Small intestine (tissue), 7 donors: ENCODE measurements at regions not wholly inside any gene's neighbourhood (a gene's known extent, or its start where the extent isn't known, plus 50 kb on each side); places are given as distances from the start of the nearest gene placed in this dataset.

ENCODE experiments used
- DNase-seq, 2 donors: peaks; one replicate each; pipeline versions ENCODE4 v3.0.0 to v3.0.0-alpha.2; 2013
- FAIRE-seq: peaks from 2 replicates; lab custom pipeline; 2012; peaks lifted over from hg19 to GRCh38; lab: Jason Lieb, UNC
- H3K27ac ChIP-seq, 3 donors: one replicate each; pipeline ENCODE4 v1.5.1; 2013; ENCODE audit warnings: low read length in 2 of 3, mild to moderate bottlenecking in 2 of 3, control low read depth in 1 of 3, inconsistent platforms in 1 of 3, low read depth in 1 of 3, moderate library complexity in 1 of 3
- H3K27me3 ChIP-seq, 3 donors: one replicate each; pipeline ENCODE4 v1.6.1; 2013; ENCODE audit warnings: low read length in 3 of 3, inconsistent platforms in 1 of 3; ENCODE audit not compliant: control insufficient read depth in 3 of 3, insufficient read depth in 3 of 3
- H3K36me3 ChIP-seq, 3 donors: one replicate each; pipeline ENCODE4 v1.6.1; 2013; ENCODE audit warnings: low read length in 3 of 3, inconsistent platforms in 1 of 3, low read depth in 1 of 3, mild to moderate bottlenecking in 1 of 3, moderate library complexity in 1 of 3; ENCODE audit not compliant: control insufficient read depth in 3 of 3, insufficient read depth in 2 of 3
- H3K4me1 ChIP-seq, 3 donors: one replicate each; pipeline ENCODE4 v1.6.1; 2013; ENCODE audit warnings: low read length in 2 of 3, inconsistent platforms in 1 of 3, low read depth in 1 of 3, mild to moderate bottlenecking in 1 of 3, moderate library complexity in 1 of 3; ENCODE audit not compliant: control insufficient read depth in 3 of 3, insufficient read depth in 2 of 3
- H3K4me3 ChIP-seq, 3 donors: one replicate each; pipeline ENCODE4 v1.5.1; 2013; ENCODE audit warnings: low read length in 3 of 3, control low read depth in 1 of 3, inconsistent platforms in 1 of 3, low read depth in 1 of 3, mild to moderate bottlenecking in 1 of 3, moderate library complexity in 1 of 3
- H3K9me3 ChIP-seq, 2 donors: one replicate each; pipeline ENCODE4 v1.6.1; 2013; ENCODE audit warnings: low read depth in 1 of 2, low read length in 1 of 2; ENCODE audit not compliant: control insufficient read depth in 2 of 2, insufficient read depth in 1 of 2
- WGBS, 3 donors: extraction: QIAGEN DNeasy Blood & Tissue Kit; methylation state at CpG; one replicate each; pipeline ENCODE4 v1.1.7; 2013; 5-methylcytosine and 5-hydroxymethylcytosine counted together
- donor health status: healthy with polysubstance abuse.
- donor health status: control.
- donor health status: control.
- donor health status: Bipolar disorder and iron deficiency.
- donor health status: healthy.

GRCh38 chr6:164208371-164208770 is 793.9 kb downstream of the QKI start:
- Histone ChIP-seq H3K27ac (no peak overlapping the region), H3K9me3 (peaks cover 0 to 2% of the 10 kb centered on the region in 2 donors), H3K4me1 (no peaks in the 10 kb centered on the region), H3K4me3 (no peak overlapping the region), H3K36me3 (no peaks in the 10 kb centered on the region), H3K27me3 (no peaks in the 10 kb centered on the region)
- no peak for FAIRE-seq
- DNase-seq: no peak
- WGBS, 3 donors: 63 to 77% (median 75%) methylated on average over 8 of the region's 8 CpGs

- H3K27ac ChIP-seq: no peak overlapping the region
- no peak for FAIRE-seq
- no peak for DNase-seq
- no peaks in the 10 kb centered on the region for H3K36me3 ChIP-seq
- H3K27me3 ChIP-seq: no peaks in the 10 kb centered on the region
- no peak overlapping the region for H3K4me3 ChIP-seq
- no peaks in the 10 kb centered on the region for H3K4me1 ChIP-seq
- 61 to 73% (median 64%) methylated on average over 2 of the region's 2 CpGs for WGBS, 3 donors
- H3K9me3 ChIP-seq: peaks cover 0 to 2% of the 10 kb centered on the region in 2 donors
These were observed 792.4 kb downstream of the QKI start for GRCh38 chr6:164206807-164207423.

GRCh38 chr6:164200071-164200470 is 785.6 kb downstream of the QKI start:
- H3K27me3 ChIP-seq: no peaks in the 10 kb centered on the region
- H3K4me1 ChIP-seq: no peaks in the 10 kb centered on the region
- H3K9me3 ChIP-seq: no peaks in the 10 kb centered on the region
- no peak overlapping the region for H3K27ac ChIP-seq
- no peak overlapping the region for H3K4me3 ChIP-seq
- 76 to 80% (median 77%) methylated on average over 1 of the region's 1 CpG for WGBS, 3 donors
- FAIRE-seq (no peak), DNase-seq (no peak)
- no peaks in the 10 kb centered on the region for H3K36me3 ChIP-seq

GRCh38 chr6:164195942-164196281 is 781.4 kb downstream of the QKI start:
- Histone ChIP-seq H3K36me3 (no peaks in the 10 kb centered on the region), H3K27ac (no peak overlapping the region), H3K9me3 (no peaks in the 10 kb centered on the region), H3K4me3 (no peak overlapping the region), H3K4me1 (no peaks in the 10 kb centered on the region), H3K27me3 (no peaks in the 10 kb centered on the region)
- DNase-seq: no peak
- FAIRE-seq: no peak
- WGBS, 3 donors: 61 to 92% (median 85%) methylated on average over 1 of the region's 1 CpG

GRCh38 chr6:164195278-164195941 is 780.9 kb downstream of the QKI start:
- FAIRE-seq (no peak), DNase-seq (no peak)
- Histone ChIP-seq H3K27me3 (no peaks in the 10 kb centered on the region), H3K4me1 (no peaks in the 10 kb centered on the region), H3K4me3 (no peak overlapping the region), H3K36me3 (no peaks in the 10 kb centered on the region), H3K9me3 (no peaks in the 10 kb centered on the region), H3K27ac (no peak overlapping the region)
- 63 to 75% (median 72%) methylated on average over 6 of the region's 6 CpGs for WGBS, 3 donors

GRCh38 chr6:164188861-164189260 is 774.3 kb downstream of the QKI start:
- H3K4me1 ChIP-seq: no peaks in the 10 kb centered on the region
- H3K27me3 ChIP-seq: no peaks in the 10 kb centered on the region
- H3K4me3 ChIP-seq: no peak overlapping the region
- DNase-seq (no peak), FAIRE-seq (no peak)
- H3K36me3 ChIP-seq: no peaks in the 10 kb centered on the region
- no peak overlapping the region for H3K27ac ChIP-seq
- 73 to 87% (median 82%) methylated on average over 4 of the region's 4 CpGs for WGBS, 3 donors
- no peaks in the 10 kb centered on the region for H3K9me3 ChIP-seq

GRCh38 chr6:164185471-164185871 is 771.0 kb downstream of the QKI start:
- 40 to 50% (median 41%) methylated on average over 7 of the region's 7 CpGs for WGBS, 3 donors
- no peak for FAIRE-seq

GRCh38 chr6:164184410-164184809 is 769.9 kb downstream of the QKI start:
- no peak overlapping the region for H3K4me3 ChIP-seq
- no peak for DNase-seq
- no peak overlapping the region for H3K27ac ChIP-seq
- H3K36me3 ChIP-seq: no peaks in the 10 kb centered on the region
- H3K9me3 ChIP-seq: peaks cover 0 to 4% of the 10 kb centered on the region in 2 donors
- 76 to 89% (median 79%) methylated on average over 4 of the region's 4 CpGs for WGBS, 3 donors
- H3K27me3 ChIP-seq: no peaks in the 10 kb centered on the region
- H3K4me1 ChIP-seq: no peaks in the 10 kb centered on the region
- FAIRE-seq: no peak

More at GRCh38 chr6:164185471-164185871, 771.0 kb downstream of the QKI start:
- Histone ChIP-seq H3K36me3 (no peaks in the 10 kb centered on the region), H3K27me3 (no peaks in the 10 kb centered on the region), H3K27ac (no peak overlapping the region), H3K4me3 (no peak overlapping the region), H3K9me3 (peaks cover 0 to 4% of the 10 kb centered on the region in 2 donors), H3K4me1 (no peaks in the 10 kb centered on the region)
- no peak for DNase-seq
